H1 (cell line): ENCODE measurements at regions not wholly inside any gene's neighbourhood (a gene's known extent, or its start where the extent isn't known, plus 50 kb on each side); places are given as distances from the start of the nearest gene placed in this dataset.

ENCODE experiments used
- CTCF ChIA-PET: fragments of 300-600 bp; sonication (Branson Sonifier 250); formaldehyde crosslinking; loops from one replicate; lab custom pipeline; 2021; ENCODE audit not compliant: partially characterized antibody; lab: Charles Lee
- POLR2A ChIA-PET: fragments of 300-600 bp; sonication (Branson Sonifier 250); formaldehyde crosslinking; loops from one replicate; lab custom pipeline; 2021; ENCODE audit warnings: inconsistent platforms; ENCODE audit not compliant: partially characterized antibody; lab: Charles Lee
- DNase-seq, 2 experiments: peaks; one replicate each; pipeline versions ENCODE4 v3.0.0 to v3.0.0-alpha.2; 2010 to 2022; ENCODE audit warnings: low spot score in 2 of 2, low read depth in 1 of 2, mixed read lengths in 1 of 2
- FAIRE-seq: peaks from 2 replicates; lab custom pipeline; 2011; peaks lifted over from hg19 to GRCh38; lab: Jason Lieb, UNC
- H2AFZ ChIP-seq: 2 replicates; pipeline ENCODE4 v1.8.1; 2012; ENCODE audit warnings: low read length, inconsistent platforms
- H2AK5ac ChIP-seq: 2 replicates; pipeline ENCODE4 v1.6.1; 2013; ENCODE audit warnings: low read depth, low read length
- H2BK120ac ChIP-seq: replicated peaks from 2 replicates; pipeline ENCODE3; 2013; ENCODE audit warnings: low read depth, low read length, inconsistent platforms
- H2BK12ac ChIP-seq: 2 replicates; pipeline ENCODE4 v1.6.1; 2013; ENCODE audit warnings: low read depth, low read length
- H2BK15ac ChIP-seq: 2 replicates; pipeline ENCODE4 v1.6.1; 2013; ENCODE audit warnings: low read length
- H2BK20ac ChIP-seq: 2 replicates; pipeline ENCODE4 v1.6.1; 2013; ENCODE audit warnings: low read length
- H2BK5ac ChIP-seq: 2 replicates; pipeline ENCODE4 v1.6.1; 2013; ENCODE audit warnings: low read depth, low read length
- H3K14ac ChIP-seq: 2 replicates; pipeline ENCODE4 v1.6.1; 2013; ENCODE audit warnings: inconsistent platforms; ENCODE audit not compliant: insufficient read length
- H3K18ac ChIP-seq: 2 replicates; pipeline ENCODE4 v1.6.1; 2013; ENCODE audit warnings: low read length; ENCODE audit errors: extremely low read depth
- H3K23ac ChIP-seq: 2 replicates; pipeline ENCODE4 v1.6.1; 2013; ENCODE audit warnings: inconsistent platforms; ENCODE audit not compliant: insufficient read length
- H3K23me2 ChIP-seq: 2 replicates; pipeline ENCODE4 v1.6.1; 2013; ENCODE audit warnings: low read depth, low read length
- H3K27ac ChIP-seq: 2 replicates; pipeline ENCODE4 v1.6.1; 2011; ENCODE audit warnings: low read depth, low read length, inconsistent platforms
- H3K27me3 ChIP-seq, 4 experiments: replicated peaks in 1 of 4; 1 replicate in 1 of 4; 2 replicates in 3 of 4; pipeline versions ENCODE4 v1.6.1 to v1.8.1; 2011 to 2013; ENCODE audit warnings: low read length in 3 of 4, mild to moderate bottlenecking in 3 of 4, inconsistent platforms in 2 of 4, mixed read lengths in 2 of 4, moderate library complexity in 1 of 4; ENCODE audit not compliant: control insufficient read depth in 3 of 4, insufficient read depth in 3 of 4; ENCODE audit errors: extremely low read depth in 1 of 4
- H3K36me3 ChIP-seq, 4 experiments: 2 replicates each; pipeline versions ENCODE4 v1.6.1 to v1.8.1; 2011 to 2013; ENCODE audit warnings: mild to moderate bottlenecking in 4 of 4, low read length in 3 of 4, moderate library complexity in 2 of 4, control low read depth in 1 of 4, inconsistent platforms in 1 of 4; ENCODE audit not compliant: insufficient read depth in 4 of 4, control insufficient read depth in 2 of 4
- H3K4ac ChIP-seq: replicated peaks from 2 replicates; pipeline ENCODE3; 2013; ENCODE audit warnings: low read length, low read depth, mixed read lengths, inconsistent platforms; ENCODE audit not compliant: insufficient read length
- H3K4me1 ChIP-seq, 4 experiments: replicated peaks in 1 of 4; 1 replicate in 1 of 4; 2 replicates in 3 of 4; pipeline versions ENCODE4 v1.6.1 to v1.8.1; 2011 to 2013; ENCODE audit warnings: low read length in 3 of 4, inconsistent platforms in 2 of 4, mixed read lengths in 1 of 4; ENCODE audit not compliant: insufficient read depth in 4 of 4, control insufficient read depth in 3 of 4
- H3K4me2 ChIP-seq, 2 experiments: 2 replicates each; pipeline versions ENCODE4 v1.6.1 to v1.8.1; 2011 to 2013; ENCODE audit warnings: low read depth in 2 of 2, low read length in 2 of 2, control low read depth in 1 of 2, inconsistent platforms in 1 of 2, mild to moderate bottlenecking in 1 of 2; ENCODE audit not compliant: insufficient read depth in 1 of 2
- H3K4me3 ChIP-seq, 4 experiments: fragments of 200-600, 300-600 bp in 1 of 4; sonication (generic), shearing (Covaris generic), sonication (Bioruptor Twin) in 1 of 4; 2 replicates each; pipeline versions ENCODE4 v1.5.1 to v1.8.1; 2011 to 2016; ENCODE audit warnings: low read length in 4 of 4, low read depth in 3 of 4, control low read depth in 2 of 4, inconsistent platforms in 2 of 4, mild to moderate bottlenecking in 2 of 4, mixed read lengths in 1 of 4, moderate library complexity in 1 of 4; ENCODE audit not compliant: insufficient read depth in 2 of 4; ENCODE audit errors: extremely low read depth in 1 of 4
- H3K56ac ChIP-seq: replicated peaks from 2 replicates; pipeline ENCODE3; 2013; ENCODE audit warnings: low read depth, mild to moderate bottlenecking, mixed read lengths, low read length, inconsistent platforms; ENCODE audit not compliant: insufficient read length
- H3K79me1 ChIP-seq: 2 replicates; pipeline ENCODE4 v1.6.1; 2013; ENCODE audit warnings: low read depth, low read length, control low read depth
- H3K79me2 ChIP-seq, 2 experiments: 2 replicates each; pipeline versions ENCODE4 v1.6.1 to v1.8.1; 2012 to 2013; ENCODE audit warnings: low read length in 2 of 2, mild to moderate bottlenecking in 2 of 2, inconsistent platforms in 1 of 2; ENCODE audit not compliant: insufficient read depth in 2 of 2, control insufficient read depth in 1 of 2
- H3K9ac ChIP-seq, 4 experiments: replicated peaks in 1 of 4; 1 replicate in 1 of 4; 2 replicates in 3 of 4; pipeline versions ENCODE4 v1.6.1 to v1.8.1; 2011 to 2013; ENCODE audit warnings: low read depth in 3 of 4, low read length in 3 of 4, control low read depth in 2 of 4, mild to moderate bottlenecking in 2 of 4, moderate library complexity in 2 of 4, inconsistent platforms in 1 of 4; ENCODE audit errors: extremely low read depth in 1 of 4
- H3K9me3 ChIP-seq, 2 experiments: 2 replicates each; pipeline versions ENCODE4 v1.6.1 to v1.8.1; 2012 to 2013; ENCODE audit warnings: mild to moderate bottlenecking in 2 of 2, moderate library complexity in 2 of 2, control low read depth in 1 of 2, inconsistent platforms in 1 of 2, low read depth in 1 of 2, low read length in 1 of 2, mixed read lengths in 1 of 2; ENCODE audit not compliant: insufficient read depth in 2 of 2
- H4K20me1 ChIP-seq, 2 experiments: replicated peaks in 1 of 2; 2 replicates each; pipeline versions ENCODE3 to v1.8.1; 2011 to 2013; ENCODE audit warnings: inconsistent platforms in 2 of 2, low read length in 2 of 2, mild to moderate bottlenecking in 1 of 2; ENCODE audit not compliant: insufficient read depth in 2 of 2, control insufficient read depth in 1 of 2
- H4K5ac ChIP-seq: 2 replicates; pipeline ENCODE4 v1.6.1; 2013; ENCODE audit warnings: low read length, low read depth, mixed read lengths, inconsistent platforms; ENCODE audit not compliant: insufficient read length
- H4K8ac ChIP-seq: 2 replicates; pipeline ENCODE4 v1.8.0; 2013; ENCODE audit warnings: mild to moderate bottlenecking, moderate library complexity, low read length, inconsistent platforms; ENCODE audit not compliant: insufficient read depth; ENCODE audit errors: extremely low read depth
- H4K91ac ChIP-seq: replicated peaks from 2 replicates; pipeline ENCODE3; 2013; ENCODE audit warnings: low read length, mixed read lengths, inconsistent platforms; ENCODE audit not compliant: insufficient read length
- CBX5 ChIP-seq: fragments of 300-800, 300-1000 bp; sonication (generic); IDR thresholded peaks from 2 replicates; pipeline ENCODE4 v1.7.1; 2016; ENCODE audit warnings: antibody characterized with exemption, low read length, low read depth
- CREB1 ChIP-seq: IDR thresholded peaks from 2 replicates; pipeline ENCODE4 v1.6.1; 2012; ENCODE audit warnings: inconsistent platforms
- EZH2 ChIP-seq: fragments of 200-600 bp; sonication (generic); IDR thresholded peaks from 2 replicates; pipeline ENCODE4 v1.7.1; 2012; ENCODE audit warnings: low read depth, mild to moderate bottlenecking, moderate library complexity, low read length, inconsistent platforms; ENCODE audit not compliant: severe bottlenecking
- GABPA ChIP-seq: IDR thresholded peaks from 2 replicates; pipeline ENCODE4 v1.6.1; 2011; ENCODE audit warnings: mild to moderate bottlenecking, low read length, moderate library complexity, borderline replicate concordance; ENCODE audit not compliant: insufficient read depth
- HDAC6 ChIP-seq: IDR thresholded peaks from one replicate; pipeline ENCODE4 v1.7.1; 2012; ENCODE audit warnings: low read depth, mild to moderate bottlenecking, inconsistent platforms, low read length, moderate library complexity
- KDM1A ChIP-seq: fragments of 200-600, 300-600 bp; sonication (generic); IDR thresholded peaks from 2 replicates; pipeline ENCODE4 v1.7.1; 2016; ENCODE audit warnings: mild to moderate bottlenecking, low read length, borderline replicate concordance
- RFX5 ChIP-seq: IDR thresholded peaks from 2 replicates; pipeline ENCODE4 v1.6.1; 2011; ENCODE audit warnings: low read depth, low read length, improper control_type of control experiment, borderline replicate concordance
- RNF2 ChIP-seq: fragments of 200-900, 300-1000 bp; sonication (generic); IDR thresholded peaks from 2 replicates; pipeline ENCODE4 v1.7.1; 2016; ENCODE audit warnings: borderline replicate concordance, low read depth, mild to moderate bottlenecking, antibody characterized with exemption, low read length; ENCODE audit not compliant: poor library complexity, severe bottlenecking; ENCODE audit errors: missing control alignments
- SRF ChIP-seq: IDR thresholded peaks from 2 replicates; pipeline ENCODE4 v1.6.1; 2011; ENCODE audit warnings: mild to moderate bottlenecking, low read depth, low read length, moderate library complexity
- WGBS, 2 experiments: shearing (Covaris generic) in 1 of 2; methylation state at CpG; one replicate each; pipeline versions ENCODE4 v1.1.6 to v1.1.7; 2013 to 2015; ENCODE audit warnings: low lambda C conversion rate in 2 of 2, mixed read lengths in 2 of 2, inconsistent platforms in 1 of 2, low coverage in 1 of 2, missing lambda C conversion rate in 1 of 2; ENCODE audit not compliant: insufficient replicate concordance in 2 of 2, insufficient coverage in 1 of 2, insufficient read length in 1 of 2; ENCODE audit errors: extremely low coverage in 1 of 2, missing lambda C conversion rate in 1 of 2; 5-methylcytosine and 5-hydroxymethylcytosine counted together

GRCh38 chr13:65600702-65601101, 1629.4 kb downstream of the PCDH9 start:
- no peak overlapping the region for H3K27ac ChIP-seq
- no peak overlapping the region for H3K4me2 ChIP-seq
- H4K20me1 ChIP-seq: no peaks in the 10 kb centered on the region
- H3K18ac ChIP-seq: no peak overlapping the region
- H3K56ac ChIP-seq: no peak overlapping the region
- no peak overlapping the region for H3K14ac ChIP-seq
- FAIRE-seq (no peak), DNase-seq (no peak)
- H2BK5ac ChIP-seq: no peak overlapping the region
- H3K79me1 ChIP-seq: no peaks in the 10 kb centered on the region
- no peak overlapping the region for H2BK12ac ChIP-seq
- H3K4me1 ChIP-seq: no peaks in the 10 kb centered on the region
- no peak overlapping the region for H3K4me3 ChIP-seq
- H4K91ac ChIP-seq: no peak overlapping the region
- no peaks in the 10 kb centered on the region for H3K9me3 ChIP-seq
- no peaks in the 10 kb centered on the region for H3K79me2 ChIP-seq
- no peak overlapping the region for H2BK15ac ChIP-seq
- H2BK20ac ChIP-seq: no peak overlapping the region
- no peaks in the 10 kb centered on the region for H3K23me2 ChIP-seq
- no peak overlapping the region for H4K8ac ChIP-seq
- H2AFZ ChIP-seq: no peak overlapping the region
- H3K9ac ChIP-seq: no peak overlapping the region
- H3K23ac ChIP-seq: no peak overlapping the region
- no peak overlapping the region for H2AK5ac ChIP-seq
- CTCF ChIA-PET: no interaction called here
- no peak overlapping the region for H3K4ac ChIP-seq
- H2BK120ac ChIP-seq: no peak overlapping the region
- WGBS, 2 experiments: 85% methylated on average over 4 of the region's 4 CpGs; no CpG with 5 or more reads in 1 of the 2 experiments
- POLR2A ChIA-PET: no interaction called here
- TF ChIP-seq EZH2 (no peak), SRF (no peak), RFX5 (no peak), KDM1A (no peak), GABPA (no peak), CREB1 (no peak), HDAC6 (no peak), RNF2 (no peak), CBX5 (no peak)
- H3K27me3 ChIP-seq: no peaks in the 10 kb centered on the region
- no peak overlapping the region for H4K5ac ChIP-seq
- H3K36me3 ChIP-seq: no peaks in the 10 kb centered on the region
